ENCODE measurements at regions not wholly inside any gene's neighbourhood (a gene's known extent, or its start where the extent isn't known, plus 50 kb on each side); places are given as distances from the start of the nearest gene placed in this dataset.
"Not testable (repeated sequence)": the region's sequence is repeated elsewhere in the genome, so short reads cannot be mapped to it uniquely, and the experiment has no call there.

- TF ChIP-seq, protein P1, sequence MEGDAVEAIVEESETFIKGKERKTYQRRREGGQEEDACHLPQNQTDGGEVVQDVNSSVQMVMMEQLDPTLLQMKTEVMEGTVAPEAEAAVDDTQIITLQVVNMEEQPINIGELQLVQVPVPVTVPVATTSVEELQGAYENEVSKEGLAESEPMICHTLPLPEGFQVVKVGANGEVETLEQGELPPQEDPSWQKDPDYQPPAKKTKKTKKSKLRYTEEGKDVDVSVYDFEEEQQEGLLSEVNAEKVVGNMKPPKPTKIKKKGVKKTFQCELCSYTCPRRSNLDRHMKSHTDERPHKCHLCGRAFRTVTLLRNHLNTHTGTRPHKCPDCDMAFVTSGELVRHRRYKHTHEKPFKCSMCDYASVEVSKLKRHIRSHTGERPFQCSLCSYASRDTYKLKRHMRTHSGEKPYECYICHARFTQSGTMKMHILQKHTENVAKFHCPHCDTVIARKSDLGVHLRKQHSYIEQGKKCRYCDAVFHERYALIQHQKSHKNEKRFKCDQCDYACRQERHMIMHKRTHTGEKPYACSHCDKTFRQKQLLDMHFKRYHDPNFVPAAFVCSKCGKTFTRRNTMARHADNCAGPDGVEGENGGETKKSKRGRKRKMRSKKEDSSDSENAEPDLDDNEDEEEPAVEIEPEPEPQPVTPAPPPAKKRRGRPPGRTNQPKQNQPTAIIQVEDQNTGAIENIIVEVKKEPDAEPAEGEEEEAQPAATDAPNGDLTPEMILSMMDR (conservative IDR thresholded peaks at IDR 0.05; ENCODE audit: low read depth), result no peak
- DNase-seq (ENCODE audit: low spot score), result no peak
- H3K27ac ChIP-seq, result no peak overlapping the region
- CTCF ChIA-PET, result no interaction called here
- POLR2A ChIA-PET (ENCODE audit: low non-redundant PET), result no interaction called here
Measured at GRCh38 chr4:161287678-161288352, 876.0 kb downstream of the FSTL5 start.

DNA sequence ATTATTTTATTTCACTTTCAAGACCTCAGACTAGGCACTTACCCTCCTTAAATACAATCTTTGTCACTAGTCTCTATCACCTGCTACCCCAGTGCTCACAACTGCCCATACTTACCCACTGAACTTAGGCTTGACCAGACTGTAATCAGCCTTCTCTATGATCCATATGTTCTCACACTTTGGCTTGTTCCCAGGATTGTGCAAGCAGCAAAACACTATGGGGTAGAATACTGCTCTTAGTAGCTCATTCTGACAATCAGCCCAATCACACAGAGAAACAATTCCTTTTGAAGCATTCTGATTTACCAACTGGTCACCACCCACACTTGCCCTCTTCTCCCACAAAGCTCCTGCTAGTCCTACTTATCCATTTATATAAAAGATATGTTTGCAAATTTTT, 878.3 kb downstream of the FSTL5 start:
- H3K27ac ChIP-seq, result no peak overlapping the region
- POLR2A ChIA-PET (ENCODE audit: low non-redundant PET), result no interaction called here
- DNase-seq (ENCODE audit: low spot score), result no peak
- CTCF ChIA-PET, result no interaction called here
- TF ChIP-seq, protein P1 (conservative IDR thresholded peaks at IDR 0.05; ENCODE audit: low read depth), result no peak

DNA sequence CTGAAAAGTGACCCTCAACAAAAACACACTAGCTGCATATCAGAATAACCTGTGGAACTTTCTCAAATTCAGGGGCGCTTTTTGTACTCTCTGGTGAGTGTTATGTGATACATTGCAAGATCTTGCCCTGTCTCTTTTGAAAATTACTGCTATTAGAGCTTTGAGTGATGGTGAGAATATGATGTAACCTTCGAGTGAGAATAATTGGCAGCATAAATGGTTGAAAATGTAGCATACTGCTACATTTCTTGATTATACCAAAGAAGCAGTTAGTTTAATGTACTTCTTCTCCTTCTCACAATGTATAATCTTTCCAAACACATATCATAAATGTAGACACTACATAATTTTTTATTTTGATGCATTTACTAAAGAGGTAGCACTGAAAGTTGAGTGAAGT, 882.9 kb downstream of the FSTL5 start:
- POLR2A ChIA-PET (ENCODE audit: low non-redundant PET), result no interaction called here
- H3K27ac ChIP-seq, result no peak overlapping the region
- CTCF ChIA-PET, result interaction anchor here (0.6 kb wide), 1 partner anchor 310 kb away, joined by 3 read pairs; no protein-coding TSS in a partner anchor
- DNase-seq (ENCODE audit: low spot score), result no peak
- TF ChIP-seq, protein P1 (conservative IDR thresholded peaks at IDR 0.05; ENCODE audit: low read depth), result no peak

DNA sequence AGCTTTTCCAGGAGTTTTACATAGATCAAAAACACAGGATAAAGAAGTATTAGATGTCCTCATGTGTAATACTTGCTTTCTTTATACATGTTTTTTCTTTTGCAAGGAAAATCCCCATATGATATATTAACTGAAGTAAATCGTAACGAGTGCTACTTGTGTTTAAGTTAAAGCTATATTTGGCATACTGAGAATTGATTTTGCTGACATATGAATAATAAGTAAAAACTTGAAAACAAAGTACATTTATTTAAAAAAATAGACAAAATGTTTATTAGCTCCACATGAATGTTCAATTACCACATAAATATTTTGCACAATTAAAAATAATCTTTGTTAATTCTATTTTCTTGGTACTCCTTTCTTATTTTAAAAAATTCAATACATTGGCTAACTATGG, 884.7 kb downstream of the FSTL5 start:
- H3K27ac ChIP-seq, result no peak overlapping the region
- no peak for DNase-seq (ENCODE audit: low spot score)
- CTCF ChIA-PET, result interaction anchor here (0.6 kb wide), 2 partner anchors 925 to 1176 kb away, joined by 5 to 6 read pairs; no protein-coding TSS in a partner anchor
- TF ChIP-seq, protein P1 (conservative IDR thresholded peaks at IDR 0.05; ENCODE audit: low read depth), result no peak
- POLR2A ChIA-PET (ENCODE audit: low non-redundant PET), result no interaction called here

DNA sequence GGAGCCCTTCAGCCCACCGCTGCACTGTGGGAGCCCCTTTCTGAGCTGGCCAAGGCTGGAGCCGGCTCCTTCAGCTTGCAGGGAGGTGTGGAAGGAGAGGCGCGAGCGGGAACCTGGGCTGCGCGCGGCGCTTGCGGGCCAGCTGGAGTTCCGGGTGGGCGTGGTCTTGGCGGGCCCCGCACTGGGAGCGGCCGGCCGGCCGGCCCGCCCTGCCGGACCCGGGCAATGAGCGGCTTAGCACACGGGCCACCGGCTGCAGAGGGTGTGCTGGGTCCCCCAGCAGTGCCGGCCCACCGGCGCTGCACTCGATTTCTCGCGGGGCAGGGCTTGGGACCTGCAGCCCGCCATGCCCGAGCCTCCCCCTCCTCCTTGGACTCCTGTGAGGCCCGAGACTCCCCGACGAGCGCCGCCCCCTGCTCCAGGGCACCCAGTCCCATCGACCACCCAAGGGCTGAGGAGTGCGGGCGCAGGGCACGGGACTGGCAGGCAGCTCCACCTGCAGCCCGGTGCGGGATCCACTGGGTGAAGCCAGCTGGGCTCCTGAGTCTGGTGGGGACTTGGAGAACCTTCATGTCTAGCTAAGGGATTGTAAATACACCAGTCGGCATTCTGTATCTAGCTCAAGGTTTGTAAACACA, 886.5 kb downstream of the FSTL5 start:
- CTCF ChIA-PET; H3K27ac ChIP-seq; DNase-seq (ENCODE audit: low spot score); POLR2A ChIA-PET (ENCODE audit: low non-redundant PET): not testable (repeated sequence)

GRCh38 chr4:161273607-161274006, 890.2 kb downstream of the FSTL5 start:
- H3K27ac ChIP-seq, result no peak overlapping the region
- POLR2A ChIA-PET (ENCODE audit: low non-redundant PET), result no interaction called here
- DNase-seq (ENCODE audit: low spot score), result no peak
- CTCF ChIA-PET, result no interaction called here
- TF ChIP-seq, protein P1 (conservative IDR thresholded peaks at IDR 0.05; ENCODE audit: low read depth), result no peak

- no peak overlapping the region for H3K27ac ChIP-seq
- ChIA-PET POLR2A (ENCODE audit: low non-redundant PET) (no interaction called here), CTCF (no interaction called here)
- TF ChIP-seq, protein P1 (conservative IDR thresholded peaks at IDR 0.05; ENCODE audit: low read depth), result no peak
- no peak for DNase-seq (ENCODE audit: low spot score)
Measured at GRCh38 chr4:161260819-161261218, 903.0 kb downstream of the FSTL5 start.
